ENCODE measurements at regions not wholly inside any gene's neighbourhood (a gene's known extent, or its start where the extent isn't known, plus 50 kb on each side); places are given as distances from the start of the nearest gene placed in this dataset.
"Not testable (repeated sequence)": the region's sequence is repeated elsewhere in the genome, so short reads cannot be mapped to it uniquely, and the experiment has no call there.

DNA sequence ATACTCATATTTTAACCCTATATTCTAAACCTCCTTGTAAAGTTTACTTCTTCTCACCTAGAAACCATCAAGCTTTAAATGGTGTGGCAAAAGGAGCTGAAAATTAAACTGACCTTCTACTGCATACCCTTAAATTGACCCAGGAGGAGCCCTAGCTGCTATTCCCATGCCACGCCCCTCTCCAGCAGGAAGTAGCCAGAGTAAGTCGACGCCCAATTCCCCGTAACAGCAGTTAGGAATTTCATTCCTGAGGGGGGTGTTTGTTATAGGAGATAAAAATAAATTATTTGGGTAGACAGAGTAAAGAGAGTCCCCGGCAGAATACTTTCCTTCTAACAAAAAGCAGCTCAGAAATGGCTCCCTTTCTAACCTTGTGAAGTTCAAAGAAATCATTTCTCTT lies 111.8 kb upstream of the FAM174A start:
- H3K27me3 Mint-ChIP-seq: no peaks in the 10 kb centered on the region
- H3K9me3 Mint-ChIP-seq: peaks cover 4% of the 10 kb centered on the region
- H3K36me3 Mint-ChIP-seq: no peaks in the 10 kb centered on the region
- no peak overlapping the region for H3K4me3 Mint-ChIP-seq
- no peak overlapping the region for H3K27ac Mint-ChIP-seq
- ATAC-seq (ENCODE audit: low read depth) (no peak), DNase-seq (ENCODE audit: low spot score in 2 of 2) (no peak)
- H3K4me1 Mint-ChIP-seq: no peaks in the 10 kb centered on the region

DNA sequence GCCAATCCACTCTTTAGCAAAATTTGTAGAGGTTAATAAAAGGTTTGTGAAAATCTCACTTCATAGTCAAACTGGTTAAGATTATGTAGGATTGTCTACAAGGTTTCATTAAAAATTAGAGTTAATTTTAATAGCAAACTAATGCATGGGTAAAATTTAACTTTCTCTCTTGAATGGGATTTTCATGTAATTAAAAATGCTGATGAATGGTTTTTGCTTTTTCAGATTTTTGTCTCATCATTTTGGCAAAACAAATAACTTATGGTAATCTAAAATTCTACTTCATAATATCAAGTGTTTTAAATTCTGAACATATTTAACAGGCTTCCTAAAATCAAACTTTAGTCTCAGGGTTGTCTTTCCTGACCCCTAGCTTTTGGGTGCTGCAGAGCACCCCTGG lies 113.8 kb upstream of the FAM174A start:
- Mint-ChIP-seq H3K27me3 (no peaks in the 10 kb centered on the region), H3K4me1 (no peaks in the 10 kb centered on the region), H3K9me3 (peaks cover 4% of the 10 kb centered on the region), H3K36me3 (no peaks in the 10 kb centered on the region), H3K4me3 (no peak overlapping the region), H3K27ac (no peak overlapping the region)
- DNase-seq (ENCODE audit: low spot score in 2 of 2) (no peak), ATAC-seq (ENCODE audit: low read depth) (no peak)

DNA sequence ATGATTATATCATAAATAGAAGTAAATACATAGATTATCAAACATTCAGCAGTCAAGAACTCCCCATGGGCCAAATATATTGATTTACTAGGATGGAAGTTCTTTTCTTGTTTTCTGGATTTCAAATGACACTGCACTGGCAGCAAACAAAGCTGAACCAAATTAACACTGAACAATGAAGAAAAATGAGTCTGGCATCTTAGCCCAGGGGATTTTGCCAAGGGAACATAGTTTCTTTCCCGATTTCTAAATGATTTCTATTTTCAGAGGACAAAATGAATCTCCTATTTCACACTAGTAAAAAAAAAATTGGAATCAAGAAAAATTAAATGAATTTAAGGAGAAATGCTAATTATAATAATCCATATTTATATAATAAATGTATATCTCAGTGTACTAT lies 116.9 kb upstream of the FAM174A start:
- no peak overlapping the region for H3K27ac Mint-ChIP-seq
- no peak overlapping the region for H3K4me3 Mint-ChIP-seq
- no peaks in the 10 kb centered on the region for H3K36me3 Mint-ChIP-seq
- ATAC-seq (ENCODE audit: low read depth) (no peak), DNase-seq (ENCODE audit: low spot score in 2 of 2) (no peak)
- H3K4me1 Mint-ChIP-seq: no peaks in the 10 kb centered on the region
- H3K9me3 Mint-ChIP-seq: no peaks in the 10 kb centered on the region
- no peaks in the 10 kb centered on the region for H3K27me3 Mint-ChIP-seq

DNA sequence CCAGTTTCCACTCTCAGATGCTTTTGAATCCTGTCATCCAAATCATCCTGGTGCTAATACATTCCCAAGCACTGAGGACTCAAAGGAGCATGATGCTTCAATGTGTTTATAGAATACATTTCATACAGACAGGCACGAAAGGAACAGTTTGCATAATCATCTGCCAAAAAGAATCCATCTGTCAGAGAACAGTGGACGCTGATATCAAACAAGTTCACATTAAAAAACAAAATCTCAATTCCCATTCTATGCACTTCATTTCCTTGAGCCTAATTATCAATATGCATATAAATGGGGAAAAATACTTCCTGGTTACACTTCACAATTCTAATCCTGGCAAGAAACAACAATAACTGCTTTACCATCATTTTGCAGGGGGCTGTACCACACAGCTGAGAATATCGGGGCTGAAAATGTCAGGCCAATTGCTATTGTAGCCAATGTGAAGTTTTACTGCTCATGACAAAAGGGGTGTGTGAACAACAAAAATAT lies 125.5 kb upstream of the FAM174A start:
- no peaks in the 10 kb centered on the region for H3K27me3 Mint-ChIP-seq
- DNase-seq (ENCODE audit: low spot score in 2 of 2) (no peak), ATAC-seq (ENCODE audit: low read depth) (no peak)
- no peak overlapping the region for H3K4me3 Mint-ChIP-seq
- peaks cover 2% of the 10 kb centered on the region for H3K4me1 Mint-ChIP-seq
- no peak overlapping the region for H3K27ac Mint-ChIP-seq
- no peaks in the 10 kb centered on the region for H3K9me3 Mint-ChIP-seq
- no peaks in the 10 kb centered on the region for H3K36me3 Mint-ChIP-seq

DNA sequence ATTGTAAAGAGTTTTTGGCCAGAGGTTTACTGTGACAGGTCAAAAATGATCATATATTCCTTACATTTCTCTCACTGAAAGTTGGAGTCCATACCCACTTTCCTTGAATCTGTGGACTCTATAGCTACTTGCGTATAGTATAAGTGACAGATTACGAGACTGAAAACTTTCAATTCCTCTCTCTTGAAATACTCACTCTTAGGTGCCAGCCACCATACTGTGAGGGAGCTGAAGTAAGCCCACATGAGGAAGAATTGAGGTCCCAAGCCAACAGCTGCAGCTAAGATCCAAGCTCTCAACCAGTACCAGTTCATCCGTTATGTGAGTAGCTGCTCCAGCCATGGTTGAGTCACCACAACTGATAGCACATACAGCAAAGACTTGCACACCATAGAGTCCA lies 128.1 kb upstream of the FAM174A start:
- ATAC-seq (ENCODE audit: low read depth): no peak
- Mint-ChIP-seq H3K9me3 (no peaks in the 10 kb centered on the region), H3K4me1 (peaks cover 2% of the 10 kb centered on the region), H3K36me3 (no peaks in the 10 kb centered on the region), H3K4me3 (no peak overlapping the region), H3K27ac (no peak overlapping the region), H3K27me3 (peaks cover 2% of the 10 kb centered on the region)
- no peak for DNase-seq (ENCODE audit: low spot score in 2 of 2)

DNA sequence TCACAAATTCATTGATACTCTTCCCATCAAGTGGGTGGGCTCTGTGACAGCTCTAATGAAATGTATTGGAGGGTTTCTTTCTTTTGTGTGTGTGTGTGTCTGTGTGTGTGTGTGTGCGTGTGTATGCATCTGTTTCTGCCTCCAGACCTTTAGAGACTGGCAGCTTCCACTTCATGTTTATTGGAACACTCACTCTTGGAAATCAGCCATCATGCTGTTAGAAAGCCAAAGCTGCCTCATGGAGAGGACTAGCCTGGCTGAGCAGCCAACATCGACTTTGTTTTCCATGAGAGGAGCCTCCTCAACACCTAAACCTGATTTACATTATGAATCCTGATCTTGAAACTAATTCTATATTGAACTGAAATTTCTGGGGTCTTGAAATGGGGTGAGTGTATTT lies 128.5 kb upstream of the FAM174A start:
- no peak overlapping the region for H3K4me3 Mint-ChIP-seq
- peaks cover 2% of the 10 kb centered on the region for H3K4me1 Mint-ChIP-seq
- H3K27me3 Mint-ChIP-seq: peaks cover 3% of the 10 kb centered on the region
- H3K9me3 Mint-ChIP-seq: no peaks in the 10 kb centered on the region
- ATAC-seq (ENCODE audit: low read depth) (no peak), DNase-seq (ENCODE audit: low spot score in 2 of 2) (no peak)
- H3K27ac Mint-ChIP-seq: no peak overlapping the region
- H3K36me3 Mint-ChIP-seq: no peaks in the 10 kb centered on the region

DNA sequence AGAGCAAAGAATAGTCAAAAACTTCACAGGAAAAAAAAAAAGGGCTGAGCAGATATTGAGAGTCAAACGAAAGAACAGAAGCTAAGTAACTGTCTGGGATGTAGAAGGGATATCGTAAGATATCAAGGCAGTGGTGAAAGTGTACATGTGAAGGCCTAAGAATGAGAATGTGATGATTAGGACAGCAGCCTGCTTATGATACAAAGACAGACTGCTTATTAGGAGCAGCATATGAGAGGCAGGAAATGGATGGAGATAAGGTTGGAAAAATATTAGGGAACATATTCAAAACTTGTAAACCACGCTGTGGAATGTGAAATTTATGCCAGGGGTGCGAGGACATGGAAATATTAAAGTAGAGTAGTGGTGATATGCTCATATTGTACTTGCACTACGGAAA lies 133.1 kb upstream of the FAM174A start:
- H3K9me3 Mint-ChIP-seq: no peaks in the 10 kb centered on the region
- ATAC-seq (ENCODE audit: low read depth) (no peak), DNase-seq (ENCODE audit: low spot score in 2 of 2) (no peak)
- H3K4me1 Mint-ChIP-seq: peaks cover 2% of the 10 kb centered on the region
- no peak overlapping the region for H3K4me3 Mint-ChIP-seq
- H3K27ac Mint-ChIP-seq: no peak overlapping the region
- H3K36me3 Mint-ChIP-seq: no peaks in the 10 kb centered on the region
- peaks cover 3% of the 10 kb centered on the region for H3K27me3 Mint-ChIP-seq

DNA sequence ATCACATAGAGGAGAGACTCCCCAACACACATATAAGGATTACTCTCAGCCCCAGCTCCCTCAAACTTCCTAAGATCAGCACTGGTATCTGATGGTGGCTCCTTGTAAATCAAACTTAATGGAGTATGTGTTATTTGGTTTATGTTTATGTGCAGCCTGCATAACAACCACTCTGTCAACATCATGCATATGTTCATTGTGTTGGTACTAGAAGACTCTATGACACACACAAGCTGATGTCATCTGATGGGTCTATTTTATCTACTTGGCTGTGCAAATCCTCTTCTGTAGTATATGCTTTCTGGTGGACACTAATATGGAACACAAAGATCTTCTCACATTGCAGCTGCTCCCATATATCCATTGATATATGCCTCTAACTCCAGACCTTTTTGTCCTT lies 134.0 kb upstream of the FAM174A start:
- Mint-ChIP-seq H3K36me3 (no peaks in the 10 kb centered on the region), H3K4me1 (peaks cover 2% of the 10 kb centered on the region), H3K9me3 (no peaks in the 10 kb centered on the region), H3K4me3 (no peak overlapping the region), H3K27ac (no peak overlapping the region), H3K27me3 (peaks cover 3% of the 10 kb centered on the region)
- ATAC-seq (ENCODE audit: low read depth): no peak
- no peak for DNase-seq (ENCODE audit: low spot score in 2 of 2)

DNA sequence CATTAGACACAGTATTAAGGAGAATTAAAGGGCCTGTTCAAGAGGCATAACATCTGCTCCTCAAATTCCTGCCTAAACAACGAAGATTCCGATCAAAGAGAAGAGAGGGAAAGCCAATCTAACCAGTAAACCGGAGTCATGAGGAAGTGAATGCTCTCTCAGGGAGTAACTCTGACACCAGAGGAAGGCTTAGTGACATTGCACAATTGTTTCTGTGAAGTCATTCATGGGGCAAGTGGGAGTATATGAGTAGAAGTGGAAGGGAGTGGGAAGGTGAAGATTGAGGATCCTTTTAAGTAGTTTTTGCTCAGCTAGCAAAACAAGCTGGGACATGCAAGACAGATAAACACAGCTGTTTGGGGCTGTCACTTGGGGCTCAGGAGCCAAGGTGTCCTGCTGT lies 136.4 kb upstream of the FAM174A start:
- not testable (repeated sequence) for H3K4me1 Mint-ChIP-seq

DNA sequence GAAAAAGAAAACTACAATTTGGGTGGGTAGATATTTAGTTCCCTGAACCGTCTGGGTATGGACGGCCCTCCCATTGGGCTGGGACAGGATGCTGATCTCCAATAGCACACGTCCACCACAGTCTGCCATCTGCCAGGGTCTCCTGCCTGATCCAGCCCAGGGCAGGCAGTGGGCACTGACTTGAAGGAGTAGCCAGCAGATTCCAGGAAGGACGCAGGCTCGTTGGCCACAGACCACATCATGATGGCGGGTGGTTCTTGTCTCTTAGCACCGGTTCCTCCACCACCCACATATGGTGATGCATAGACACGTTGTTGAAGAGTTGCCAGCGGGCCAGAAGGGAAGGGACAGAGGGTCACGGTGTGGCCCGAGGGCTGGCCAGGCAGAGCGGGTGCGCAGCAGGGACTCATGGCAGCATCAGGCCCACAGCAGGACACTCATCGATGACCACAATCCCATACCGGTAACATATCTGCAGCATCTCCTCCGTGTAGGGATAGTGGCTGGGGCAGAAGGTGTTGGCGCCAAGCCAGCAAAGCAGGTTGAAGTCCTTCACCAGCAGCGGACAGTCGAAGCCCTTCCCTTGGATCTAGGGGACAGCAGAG lies 155.8 kb upstream of the FAM174A start:
- H3K36me3 Mint-ChIP-seq; H3K27me3 Mint-ChIP-seq; H3K9me3 Mint-ChIP-seq; H3K27ac Mint-ChIP-seq; H3K4me3 Mint-ChIP-seq; H3K4me1 Mint-ChIP-seq; ATAC-seq (ENCODE audit: low read depth); DNase-seq (ENCODE audit: low spot score in 2 of 2): not testable (repeated sequence)

More for the DNA sequence above, 136.4 kb upstream of the FAM174A start:
- not testable (repeated sequence) for H3K9me3 Mint-ChIP-seq; H3K36me3 Mint-ChIP-seq; H3K27me3 Mint-ChIP-seq; H3K4me3 Mint-ChIP-seq; ATAC-seq (ENCODE audit: low read depth); H3K27ac Mint-ChIP-seq; DNase-seq (ENCODE audit: low spot score in 2 of 2)

DNA sequence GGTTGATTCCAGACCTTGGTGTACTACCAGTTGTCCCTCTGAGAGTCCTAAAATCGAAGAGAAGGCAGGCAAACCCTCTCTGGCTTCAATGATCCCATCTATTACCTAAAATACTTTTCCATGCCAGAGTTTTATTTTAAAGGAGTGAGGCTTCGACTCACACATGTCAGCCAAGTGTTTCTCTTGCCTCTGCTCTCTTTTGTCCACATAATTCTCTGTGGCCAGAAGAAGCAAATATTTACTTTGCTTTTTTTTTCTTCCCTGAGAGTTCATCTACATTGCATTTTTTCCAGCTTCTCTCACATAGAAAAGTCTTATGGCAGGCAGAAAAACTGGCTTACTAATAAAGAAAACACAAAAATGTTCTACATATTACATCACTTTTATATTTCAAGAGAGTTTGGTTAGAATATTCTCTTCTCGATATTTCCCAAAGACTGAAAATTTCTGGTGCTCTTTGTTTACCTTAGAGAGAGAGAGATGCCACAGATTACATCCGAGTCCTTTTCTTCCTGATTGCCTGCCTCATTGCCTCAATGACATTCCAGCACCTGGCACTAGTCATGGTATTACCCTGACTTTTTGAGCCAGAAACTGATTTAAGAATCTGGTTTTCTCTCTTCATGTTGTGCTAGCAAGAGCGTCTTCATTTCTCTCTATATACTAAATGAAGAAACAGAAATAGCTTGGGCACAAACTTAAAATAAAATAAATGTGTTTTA lies 170.3 kb upstream of the FAM174A start:
- H3K4me1 Mint-ChIP-seq; H3K27me3 Mint-ChIP-seq; ATAC-seq (ENCODE audit: low read depth); H3K9me3 Mint-ChIP-seq; H3K4me3 Mint-ChIP-seq; H3K36me3 Mint-ChIP-seq; DNase-seq (ENCODE audit: low spot score in 2 of 2); H3K27ac Mint-ChIP-seq: not testable (repeated sequence)

DNA sequence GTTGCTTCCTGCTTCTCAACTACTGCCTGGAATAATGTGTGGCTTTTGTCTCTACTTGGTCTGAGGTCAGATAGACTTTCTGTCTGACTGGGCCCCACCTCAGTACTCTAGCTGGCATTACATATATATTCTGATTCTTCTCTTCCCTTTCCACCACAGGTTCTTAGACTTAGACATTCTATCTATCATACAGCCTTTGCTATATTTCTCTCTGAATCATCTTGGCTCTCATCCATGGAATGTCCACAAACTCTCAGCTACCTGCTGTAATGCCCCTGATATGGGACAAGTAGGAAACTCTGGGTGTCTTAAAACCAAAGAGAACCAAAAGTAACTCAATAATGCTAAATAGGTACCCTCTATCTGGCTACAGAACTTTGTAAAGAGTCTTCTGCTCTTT lies 170.8 kb upstream of the FAM174A start:
- H3K4me3 Mint-ChIP-seq; H3K36me3 Mint-ChIP-seq; H3K27me3 Mint-ChIP-seq; ATAC-seq (ENCODE audit: low read depth); H3K27ac Mint-ChIP-seq; H3K9me3 Mint-ChIP-seq; DNase-seq (ENCODE audit: low spot score in 2 of 2); H3K4me1 Mint-ChIP-seq: not testable (repeated sequence)

DNA sequence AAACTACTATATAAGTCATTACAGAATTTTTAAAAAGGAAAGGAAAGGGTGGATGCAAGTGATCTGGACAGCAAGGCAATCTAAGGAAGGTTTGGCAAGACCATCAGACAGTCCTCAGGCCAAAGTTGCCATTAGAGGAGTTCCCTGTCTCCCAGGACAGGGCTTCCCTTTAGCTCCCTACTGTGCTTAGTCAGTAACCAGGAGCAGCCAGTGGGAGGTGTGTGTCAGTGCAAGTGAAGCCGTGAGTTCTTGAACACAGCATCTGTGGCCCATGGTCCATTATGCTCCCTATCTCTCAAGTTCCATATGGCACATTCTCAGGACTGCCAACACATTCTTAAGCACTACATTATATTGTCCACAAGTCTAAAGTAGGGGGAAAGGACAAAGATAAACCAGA lies 175.2 kb upstream of the FAM174A start:
- H3K27me3 Mint-ChIP-seq; H3K9me3 Mint-ChIP-seq; ATAC-seq (ENCODE audit: low read depth); H3K4me3 Mint-ChIP-seq; H3K36me3 Mint-ChIP-seq; H3K4me1 Mint-ChIP-seq; H3K27ac Mint-ChIP-seq; DNase-seq (ENCODE audit: low spot score in 2 of 2): not testable (repeated sequence)

DNA sequence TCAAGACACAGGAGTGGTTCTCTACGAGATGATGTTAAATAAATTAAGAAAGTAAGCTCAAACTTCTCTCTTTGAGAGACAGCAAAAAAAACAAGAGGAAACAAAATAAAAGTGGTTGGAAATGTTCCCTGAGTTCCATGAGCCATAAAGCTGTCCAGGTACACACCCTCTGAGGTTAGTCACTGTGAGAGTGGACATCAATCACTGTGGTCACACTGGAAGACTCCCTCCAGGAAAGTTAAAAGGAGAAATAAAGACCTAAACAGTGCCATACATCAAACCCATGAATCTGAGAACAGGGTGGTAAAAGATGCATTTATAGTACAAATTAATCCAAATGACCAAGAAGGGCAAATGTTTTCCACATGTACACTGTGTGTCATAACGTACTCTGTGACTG lies 188.9 kb upstream of the FAM174A start:
- H3K4me1 Mint-ChIP-seq; ATAC-seq (ENCODE audit: low read depth); H3K36me3 Mint-ChIP-seq; DNase-seq (ENCODE audit: low spot score in 2 of 2); H3K9me3 Mint-ChIP-seq; H3K27ac Mint-ChIP-seq; H3K27me3 Mint-ChIP-seq; H3K4me3 Mint-ChIP-seq: not testable (repeated sequence)

DNA sequence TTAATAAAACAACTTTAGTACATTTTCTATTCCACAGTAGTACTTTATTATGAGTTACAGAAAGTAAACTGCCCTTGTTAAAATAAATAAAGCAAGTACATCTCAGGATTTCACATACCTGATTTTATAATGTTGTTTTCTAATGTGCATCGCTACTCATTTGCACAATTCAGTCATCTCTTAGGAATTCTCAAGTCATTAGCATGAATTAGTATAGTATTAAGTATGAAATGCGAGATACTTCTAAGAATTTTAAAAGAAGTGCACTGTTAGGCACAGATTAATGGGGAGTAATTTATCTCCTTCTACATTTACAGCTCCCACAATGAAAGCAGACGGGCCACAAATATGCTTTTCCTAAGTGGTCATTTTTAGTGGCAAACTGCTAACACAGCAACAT lies 193.7 kb upstream of the FAM174A start:
- not testable (repeated sequence) for H3K36me3 Mint-ChIP-seq; ATAC-seq (ENCODE audit: low read depth); H3K27me3 Mint-ChIP-seq; H3K4me1 Mint-ChIP-seq; H3K27ac Mint-ChIP-seq; H3K4me3 Mint-ChIP-seq; DNase-seq (ENCODE audit: low spot score in 2 of 2); H3K9me3 Mint-ChIP-seq

Data from memory B cell (primary cell).